H1 (cell line): ENCODE measurements at regions not wholly inside any gene's neighbourhood (a gene's known extent, or its start where the extent isn't known, plus 50 kb on each side); places are given as distances from the start of the nearest gene placed in this dataset.

Experiments
- CTCF ChIA-PET: fragments of 300-600 bp; sonication (Branson Sonifier 250); formaldehyde crosslinking; loops from one replicate; lab custom pipeline; 2021; ENCODE audit not compliant: partially characterized antibody; lab: Charles Lee
- POLR2A ChIA-PET: fragments of 300-600 bp; sonication (Branson Sonifier 250); formaldehyde crosslinking; loops from one replicate; lab custom pipeline; 2021; ENCODE audit warnings: inconsistent platforms; ENCODE audit not compliant: partially characterized antibody; lab: Charles Lee
- DNase-seq, 2 experiments: peaks; one replicate each; pipeline versions ENCODE4 v3.0.0 to v3.0.0-alpha.2; 2010 to 2022; ENCODE audit warnings: low spot score in 2 of 2, low read depth in 1 of 2, mixed read lengths in 1 of 2
- FAIRE-seq: peaks from 2 replicates; lab custom pipeline; 2011; peaks lifted over from hg19 to GRCh38; lab: Jason Lieb, UNC
- H2AFZ ChIP-seq: 2 replicates; pipeline ENCODE4 v1.8.1; 2012; ENCODE audit warnings: low read length, inconsistent platforms
- H2AK5ac ChIP-seq: 2 replicates; pipeline ENCODE4 v1.6.1; 2013; ENCODE audit warnings: low read depth, low read length
- H2BK120ac ChIP-seq: replicated peaks from 2 replicates; pipeline ENCODE3; 2013; ENCODE audit warnings: low read depth, low read length, inconsistent platforms
- H2BK12ac ChIP-seq: 2 replicates; pipeline ENCODE4 v1.6.1; 2013; ENCODE audit warnings: low read depth, low read length
- H2BK15ac ChIP-seq: 2 replicates; pipeline ENCODE4 v1.6.1; 2013; ENCODE audit warnings: low read length
- H2BK20ac ChIP-seq: 2 replicates; pipeline ENCODE4 v1.6.1; 2013; ENCODE audit warnings: low read length
- H2BK5ac ChIP-seq: 2 replicates; pipeline ENCODE4 v1.6.1; 2013; ENCODE audit warnings: low read depth, low read length
- H3K14ac ChIP-seq: 2 replicates; pipeline ENCODE4 v1.6.1; 2013; ENCODE audit warnings: inconsistent platforms; ENCODE audit not compliant: insufficient read length
- H3K18ac ChIP-seq: 2 replicates; pipeline ENCODE4 v1.6.1; 2013; ENCODE audit warnings: low read length; ENCODE audit errors: extremely low read depth
- H3K23ac ChIP-seq: 2 replicates; pipeline ENCODE4 v1.6.1; 2013; ENCODE audit warnings: inconsistent platforms; ENCODE audit not compliant: insufficient read length
- H3K23me2 ChIP-seq: 2 replicates; pipeline ENCODE4 v1.6.1; 2013; ENCODE audit warnings: low read depth, low read length
- H3K27ac ChIP-seq: 2 replicates; pipeline ENCODE4 v1.6.1; 2011; ENCODE audit warnings: low read depth, low read length, inconsistent platforms
- H3K27me3 ChIP-seq, 4 experiments: replicated peaks in 1 of 4; 1 replicate in 1 of 4; 2 replicates in 3 of 4; pipeline versions ENCODE4 v1.6.1 to v1.8.1; 2011 to 2013; ENCODE audit warnings: low read length in 3 of 4, mild to moderate bottlenecking in 3 of 4, inconsistent platforms in 2 of 4, mixed read lengths in 2 of 4, moderate library complexity in 1 of 4; ENCODE audit not compliant: control insufficient read depth in 3 of 4, insufficient read depth in 3 of 4; ENCODE audit errors: extremely low read depth in 1 of 4
- H3K36me3 ChIP-seq, 4 experiments: 2 replicates each; pipeline versions ENCODE4 v1.6.1 to v1.8.1; 2011 to 2013; ENCODE audit warnings: mild to moderate bottlenecking in 4 of 4, low read length in 3 of 4, moderate library complexity in 2 of 4, control low read depth in 1 of 4, inconsistent platforms in 1 of 4; ENCODE audit not compliant: insufficient read depth in 4 of 4, control insufficient read depth in 2 of 4
- H3K4ac ChIP-seq: replicated peaks from 2 replicates; pipeline ENCODE3; 2013; ENCODE audit warnings: low read length, low read depth, mixed read lengths, inconsistent platforms; ENCODE audit not compliant: insufficient read length
- H3K4me1 ChIP-seq, 4 experiments: replicated peaks in 1 of 4; 1 replicate in 1 of 4; 2 replicates in 3 of 4; pipeline versions ENCODE4 v1.6.1 to v1.8.1; 2011 to 2013; ENCODE audit warnings: low read length in 3 of 4, inconsistent platforms in 2 of 4, mixed read lengths in 1 of 4; ENCODE audit not compliant: insufficient read depth in 4 of 4, control insufficient read depth in 3 of 4
- H3K4me2 ChIP-seq, 2 experiments: 2 replicates each; pipeline versions ENCODE4 v1.6.1 to v1.8.1; 2011 to 2013; ENCODE audit warnings: low read depth in 2 of 2, low read length in 2 of 2, control low read depth in 1 of 2, inconsistent platforms in 1 of 2, mild to moderate bottlenecking in 1 of 2; ENCODE audit not compliant: insufficient read depth in 1 of 2
- H3K4me3 ChIP-seq, 4 experiments: fragments of 200-600, 300-600 bp in 1 of 4; sonication (generic), shearing (Covaris generic), sonication (Bioruptor Twin) in 1 of 4; 2 replicates each; pipeline versions ENCODE4 v1.5.1 to v1.8.1; 2011 to 2016; ENCODE audit warnings: low read length in 4 of 4, low read depth in 3 of 4, control low read depth in 2 of 4, inconsistent platforms in 2 of 4, mild to moderate bottlenecking in 2 of 4, mixed read lengths in 1 of 4, moderate library complexity in 1 of 4; ENCODE audit not compliant: insufficient read depth in 2 of 4; ENCODE audit errors: extremely low read depth in 1 of 4
- H3K56ac ChIP-seq: replicated peaks from 2 replicates; pipeline ENCODE3; 2013; ENCODE audit warnings: low read depth, mild to moderate bottlenecking, mixed read lengths, low read length, inconsistent platforms; ENCODE audit not compliant: insufficient read length
- H3K79me1 ChIP-seq: 2 replicates; pipeline ENCODE4 v1.6.1; 2013; ENCODE audit warnings: low read depth, low read length, control low read depth
- H3K79me2 ChIP-seq, 2 experiments: 2 replicates each; pipeline versions ENCODE4 v1.6.1 to v1.8.1; 2012 to 2013; ENCODE audit warnings: low read length in 2 of 2, mild to moderate bottlenecking in 2 of 2, inconsistent platforms in 1 of 2; ENCODE audit not compliant: insufficient read depth in 2 of 2, control insufficient read depth in 1 of 2
- H3K9ac ChIP-seq, 4 experiments: replicated peaks in 1 of 4; 1 replicate in 1 of 4; 2 replicates in 3 of 4; pipeline versions ENCODE4 v1.6.1 to v1.8.1; 2011 to 2013; ENCODE audit warnings: low read depth in 3 of 4, low read length in 3 of 4, control low read depth in 2 of 4, mild to moderate bottlenecking in 2 of 4, moderate library complexity in 2 of 4, inconsistent platforms in 1 of 4; ENCODE audit errors: extremely low read depth in 1 of 4
- H3K9me3 ChIP-seq, 2 experiments: 2 replicates each; pipeline versions ENCODE4 v1.6.1 to v1.8.1; 2012 to 2013; ENCODE audit warnings: mild to moderate bottlenecking in 2 of 2, moderate library complexity in 2 of 2, control low read depth in 1 of 2, inconsistent platforms in 1 of 2, low read depth in 1 of 2, low read length in 1 of 2, mixed read lengths in 1 of 2; ENCODE audit not compliant: insufficient read depth in 2 of 2
- H4K20me1 ChIP-seq, 2 experiments: replicated peaks in 1 of 2; 2 replicates each; pipeline versions ENCODE3 to v1.8.1; 2011 to 2013; ENCODE audit warnings: inconsistent platforms in 2 of 2, low read length in 2 of 2, mild to moderate bottlenecking in 1 of 2; ENCODE audit not compliant: insufficient read depth in 2 of 2, control insufficient read depth in 1 of 2
- H4K5ac ChIP-seq: 2 replicates; pipeline ENCODE4 v1.6.1; 2013; ENCODE audit warnings: low read length, low read depth, mixed read lengths, inconsistent platforms; ENCODE audit not compliant: insufficient read length
- H4K8ac ChIP-seq: 2 replicates; pipeline ENCODE4 v1.8.0; 2013; ENCODE audit warnings: mild to moderate bottlenecking, moderate library complexity, low read length, inconsistent platforms; ENCODE audit not compliant: insufficient read depth; ENCODE audit errors: extremely low read depth
- H4K91ac ChIP-seq: replicated peaks from 2 replicates; pipeline ENCODE3; 2013; ENCODE audit warnings: low read length, mixed read lengths, inconsistent platforms; ENCODE audit not compliant: insufficient read length
- BCL11A ChIP-seq, 2 experiments: IDR thresholded peaks; one replicate each; pipeline ENCODE4 v1.6.1; 2011; ENCODE audit warnings: low read depth in 2 of 2, low read length in 2 of 2, mild to moderate bottlenecking in 2 of 2
- CBX5 ChIP-seq: fragments of 300-800, 300-1000 bp; sonication (generic); IDR thresholded peaks from 2 replicates; pipeline ENCODE4 v1.7.1; 2016; ENCODE audit warnings: antibody characterized with exemption, low read length, low read depth
- CBX8 ChIP-seq: fragments of 300-800, 300-1000 bp; sonication (generic); IDR thresholded peaks from 2 replicates; pipeline ENCODE4 v1.7.1; 2016; ENCODE audit warnings: low read depth, low read length, borderline replicate concordance
- CHD1 ChIP-seq: IDR thresholded peaks from 2 replicates; pipeline ENCODE4 v1.6.1; 2012; ENCODE audit warnings: low read depth, low read length, improper control_type of control experiment
- CTBP2 ChIP-seq: IDR thresholded peaks from 2 replicates; pipeline ENCODE4 v1.7.0; 2011; ENCODE audit warnings: borderline replicate concordance, mild to moderate bottlenecking, moderate library complexity, mixed read lengths, low read length; ENCODE audit not compliant: insufficient read depth, insufficient read length
- CTCF ChIP-seq, 3 experiments: IDR thresholded peaks; 1 replicate in 2 of 3; 2 replicates in 1 of 3; pipeline versions ENCODE4 v1.5.1 to v1.6.1; 2011; ENCODE audit warnings: low read length in 3 of 3, mild to moderate bottlenecking in 3 of 3, inconsistent platforms in 2 of 3, low read depth in 1 of 3, moderate library complexity in 1 of 3; ENCODE audit not compliant: insufficient read depth in 1 of 3; ENCODE audit errors: control extremely low read depth in 1 of 3
- GABPA ChIP-seq: IDR thresholded peaks from 2 replicates; pipeline ENCODE4 v1.6.1; 2011; ENCODE audit warnings: mild to moderate bottlenecking, low read length, moderate library complexity, borderline replicate concordance; ENCODE audit not compliant: insufficient read depth
- KDM4A ChIP-seq: IDR thresholded peaks from one replicate; pipeline ENCODE4 v1.7.1; 2012; ENCODE audit warnings: low read depth, mild to moderate bottlenecking, moderate library complexity, low read length, inconsistent platforms; ENCODE audit not compliant: severe bottlenecking
- RFX5 ChIP-seq: IDR thresholded peaks from 2 replicates; pipeline ENCODE4 v1.6.1; 2011; ENCODE audit warnings: low read depth, low read length, improper control_type of control experiment, borderline replicate concordance
- RNF2 ChIP-seq: fragments of 200-900, 300-1000 bp; sonication (generic); IDR thresholded peaks from 2 replicates; pipeline ENCODE4 v1.7.1; 2016; ENCODE audit warnings: borderline replicate concordance, low read depth, mild to moderate bottlenecking, antibody characterized with exemption, low read length; ENCODE audit not compliant: poor library complexity, severe bottlenecking; ENCODE audit errors: missing control alignments
- SIRT6 ChIP-seq: IDR thresholded peaks from one replicate; pipeline ENCODE4 v1.7.1; 2012; ENCODE audit warnings: low read length, inconsistent platforms
- SP2 ChIP-seq: IDR thresholded peaks from 2 replicates; pipeline ENCODE4 v1.6.1; 2012; ENCODE audit warnings: mild to moderate bottlenecking, low read length, inconsistent platforms
- WGBS, 2 experiments: shearing (Covaris generic) in 1 of 2; methylation state at CpG; one replicate each; pipeline versions ENCODE4 v1.1.6 to v1.1.7; 2013 to 2015; ENCODE audit warnings: low lambda C conversion rate in 2 of 2, mixed read lengths in 2 of 2, inconsistent platforms in 1 of 2, low coverage in 1 of 2, missing lambda C conversion rate in 1 of 2; ENCODE audit not compliant: insufficient replicate concordance in 2 of 2, insufficient coverage in 1 of 2, insufficient read length in 1 of 2; ENCODE audit errors: extremely low coverage in 1 of 2, missing lambda C conversion rate in 1 of 2; 5-methylcytosine and 5-hydroxymethylcytosine counted together

GRCh38 chr7:117974891-117975290 lies 101.7 kb upstream of the CTTNBP2 start:
- no peak overlapping the region for H3K18ac ChIP-seq
- no peaks in the 10 kb centered on the region for H3K27me3 ChIP-seq
- DNase-seq (no peak), FAIRE-seq (no peak)
- no peak overlapping the region for H3K4me2 ChIP-seq
- no peaks in the 10 kb centered on the region for H3K36me3 ChIP-seq
- WGBS, 2 experiments: 76% methylated on average over 2 of the region's 2 CpGs; no CpG with 5 or more reads in 1 of the 2 experiments
- no peaks in the 10 kb centered on the region for H3K79me2 ChIP-seq
- H2BK20ac ChIP-seq: no peak overlapping the region
- no peak overlapping the region for H3K9ac ChIP-seq
- H4K5ac ChIP-seq: no peak overlapping the region
- no peak overlapping the region for H3K23ac ChIP-seq
- H3K14ac ChIP-seq: no peak overlapping the region
- no peak overlapping the region for H3K56ac ChIP-seq
- H2BK15ac ChIP-seq: no peak overlapping the region
- H3K23me2 ChIP-seq: no peaks in the 10 kb centered on the region
- no peak overlapping the region for H3K4me3 ChIP-seq
- H2BK12ac ChIP-seq: no peak overlapping the region
- H4K20me1 ChIP-seq: no peaks in the 10 kb centered on the region
- H4K8ac ChIP-seq: no peak overlapping the region
- no peak overlapping the region for H2AFZ ChIP-seq
- no peaks in the 10 kb centered on the region for H3K9me3 ChIP-seq
- H3K4ac ChIP-seq: no peak overlapping the region
- no peaks in the 10 kb centered on the region for H3K79me1 ChIP-seq
- POLR2A ChIA-PET: interaction anchor here (1.2 kb wide), 1 partner anchor 20 kb away, joined by 3 read pairs; no protein-coding TSS in a partner anchor
- no peaks in the 10 kb centered on the region for H3K4me1 ChIP-seq
- no peak overlapping the region for H3K27ac ChIP-seq
- no peak overlapping the region for H4K91ac ChIP-seq
- H2AK5ac ChIP-seq: no peak overlapping the region
- CTCF ChIA-PET: interaction anchor here (1.0 kb wide), 1 partner anchor 16 kb away, joined by 3 read pairs; no protein-coding TSS in a partner anchor
- H2BK5ac ChIP-seq: no peak overlapping the region
- no peak overlapping the region for H2BK120ac ChIP-seq
- no peak for TF ChIP-seq RNF2
- TF ChIP-seq CBX8: no peak
- no peak for TF ChIP-seq CTBP2
- TF ChIP-seq CTCF (IDR thresholded peaks at IDR 0.05; ENCODE audit: control extremely low read depth in 1 of 3, insufficient read depth in 1 of 3, low read depth in 1 of 3, low read length in 3 of 3): no peak
- TF ChIP-seq SP2: no peak
- TF ChIP-seq KDM4A: no peak
- no peak for TF ChIP-seq RFX5
- TF ChIP-seq SIRT6: no peak
- no peak for TF ChIP-seq CBX5
- TF ChIP-seq CHD1: no peak
- TF ChIP-seq BCL11A (IDR thresholded peaks at IDR 0.05; ENCODE audit: low read depth in 2 of 2, low read length in 2 of 2): no peak
- TF ChIP-seq GABPA: no peak
